ENCODE measurements at regions not wholly inside any gene's neighbourhood (a gene's known extent, or its start where the extent isn't known, plus 50 kb on each side); places are given as distances from the start of the nearest gene placed in this dataset.

GRCh38 chr20:7416382-7416781 is 523.9 kb downstream of the HAO1 start:
- ChIA-PET CTCF (ENCODE audit: low intra/inter-chr PET ratio, low total read pairs) (no interaction called here), POLR2A (no interaction called here)
- in situ Hi-C loops (cut with HindIII; ENCODE audit: extremely low pct_ligation_motif_present, low pct_unique_long_range_greater_than_20kb) (no loop called here), intact Hi-C loops (cut with micrococcal nuclease; ENCODE audit: unreplicated experiment) (no loop called here)
- no peak for TF ChIP-seq MIXL1 (CRISPR knock-in tag; IDR thresholded peaks at IDR 0.05)
- no peak for TF ChIP-seq SP5 (CRISPR knock-in tag; IDR thresholded peaks at IDR 0.05; ENCODE audit: borderline replicate concordance, low read depth)
- no peak for TF ChIP-seq IRX3 (CRISPR knock-in tag; IDR thresholded peaks at IDR 0.05; ENCODE audit: borderline replicate concordance, low read depth)
- no peak for TF ChIP-seq HOXA7 (CRISPR knock-in tag; IDR thresholded peaks at IDR 0.05)
- no peak for TF ChIP-seq ZNF777 (CRISPR knock-in tag; IDR thresholded peaks at IDR 0.05)
- TF ChIP-seq GPN1 (CRISPR knock-in tag; IDR thresholded peaks at IDR 0.05; ENCODE audit: borderline replicate concordance), result no peak
- no peak for TF ChIP-seq CREB3 (CRISPR knock-in tag; IDR thresholded peaks at IDR 0.05)
- TF ChIP-seq NFYB (CRISPR knock-in tag; IDR thresholded peaks at IDR 0.05), result no peak
- TF ChIP-seq MAFF (IDR thresholded peaks at IDR 0.05; ENCODE audit: low read depth, low read length), result peak; percentile 98
- peak; percentile 98 to 99 for TF ChIP-seq MAFK (conservative IDR thresholded peaks at IDR 0.05 in 1 of 2, IDR thresholded peaks at IDR 0.05 in 1 of 2; ENCODE audit: low read length in 2 of 2)
- no peak for TF ChIP-seq RNF219 (CRISPR knock-in tag; IDR thresholded peaks at IDR 0.05)
- no peak for TF ChIP-seq ZNF414 (CRISPR knock-in tag; IDR thresholded peaks at IDR 0.05)
- no peak for TF ChIP-seq ZNF687 (CRISPR knock-in tag; IDR thresholded peaks at IDR 0.05)
- no peak for TF ChIP-seq ZNF891 (CRISPR knock-in tag; IDR thresholded peaks at IDR 0.05)
- TF ChIP-seq CREM (IDR thresholded peaks at IDR 0.05), result no peak
- no peak for TF ChIP-seq CREM (CRISPR knock-in tag; IDR thresholded peaks at IDR 0.05)
- TF ChIP-seq ZNF652 (CRISPR knock-in tag; IDR thresholded peaks at IDR 0.05; ENCODE audit: borderline replicate concordance, low read depth), result no peak
- TF ChIP-seq ATF1 (CRISPR knock-in tag; IDR thresholded peaks at IDR 0.05), result no peak
- no peak for TF ChIP-seq ZNF83 (CRISPR knock-in tag; IDR thresholded peaks at IDR 0.05; ENCODE audit: borderline replicate concordance)
- FAIRE-seq (no peak), ATAC-seq (no peak), DNase-seq (ENCODE audit: low spot score) (no peak)
- H3K9ac ChIP-seq (ENCODE audit: insufficient read depth, low read depth, low read length), result no peak overlapping the region
- no peak overlapping the region for H3K4me2 ChIP-seq (ENCODE audit: low read depth, low read length)
- H3K36me3 ChIP-seq (replicated peaks in 1 of 2; ENCODE audit: control insufficient read depth in 1 of 2, insufficient read depth in 2 of 2, low read length in 2 of 2), result no peaks in the 10 kb centered on the region
- no peak overlapping the region for H3K27ac ChIP-seq (ENCODE audit: extremely low read length, insufficient read depth, low read length)
- H4K20me1 ChIP-seq (ENCODE audit: insufficient read depth, low read length), result no peaks in the 10 kb centered on the region
- no peak overlapping the region for H3K4me3 ChIP-seq (replicated peaks in 1 of 3; ENCODE audit: insufficient read depth in 1 of 3, low read depth in 2 of 3, low read length in 3 of 3)
- no peaks in the 10 kb centered on the region for H3K4me1 ChIP-seq (ENCODE audit: insufficient read depth, low read length)
- H3K79me2 ChIP-seq (ENCODE audit: insufficient read depth, low read length), result no peaks in the 10 kb centered on the region
- no TSS peak for BruUV-seq (replicated peaks)
- no peaks in the 10 kb centered on the region for H3K9me3 ChIP-seq (ENCODE audit: low read length)
- no peaks in the 10 kb centered on the region; a peak in 1 of 5 replicates for H3K27me3 ChIP-seq (ENCODE audit: control insufficient read depth in 1 of 2, insufficient read depth in 2 of 2, low read length in 2 of 2)
- H2AFZ ChIP-seq (ENCODE audit: low read length), result no peak overlapping the region
